ENCODE measurements at regions not wholly inside any gene's neighbourhood (a gene's known extent, or its start where the extent isn't known, plus 50 kb on each side); places are given as distances from the start of the nearest gene placed in this dataset.

DNA sequence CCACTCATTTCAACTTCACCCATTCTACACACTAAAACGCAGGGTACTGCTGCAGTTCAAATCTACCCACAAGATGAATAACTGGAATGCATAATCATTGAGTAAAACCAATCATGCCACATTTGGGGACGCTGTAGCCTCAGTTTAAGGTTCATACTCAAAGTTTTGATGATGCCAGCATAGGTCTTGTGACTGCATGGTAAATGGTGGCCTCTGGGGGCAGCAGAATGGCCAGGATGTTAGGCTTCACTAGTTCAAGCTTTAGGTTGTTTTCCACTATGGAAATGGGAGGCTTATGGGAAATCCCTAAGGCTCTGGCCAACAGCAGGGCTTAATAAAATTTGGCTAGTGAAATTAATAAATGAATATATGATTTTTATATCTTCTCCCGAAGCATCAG lies 104.3 kb upstream of the TSC22D2 start:
- H3K36me3 Mint-ChIP-seq, result no peaks in the 10 kb centered on the region
- H3K4me3 Mint-ChIP-seq, result no peak overlapping the region
- ATAC-seq (replicated peaks) (peak; percentile 44 to 66), DNase-seq (no peak)
- peaks cover 0 to 2% of the 10 kb centered on the region in 2 donors for H3K4me1 Mint-ChIP-seq
- H3K27me3 Mint-ChIP-seq, result peaks cover 16 to 22% of the 10 kb centered on the region in 2 donors
- no peaks in the 10 kb centered on the region for H3K9me3 Mint-ChIP-seq
- H3K27ac Mint-ChIP-seq, result no peak overlapping the region

GRCh38 chr3:150302246-150302645 lies 105.9 kb upstream of the TSC22D2 start:
- Mint-ChIP-seq H3K36me3 (no peaks in the 10 kb centered on the region), H3K27me3 (peaks cover 9 to 16% of the 10 kb centered on the region in 2 donors), H3K4me1 (peaks cover 0 to 2% of the 10 kb centered on the region in 2 donors), H3K9me3 (no peaks in the 10 kb centered on the region), H3K27ac (no peak overlapping the region), H3K4me3 (no peak overlapping the region)
- ATAC-seq (replicated peaks) (no peak), DNase-seq (no peak)

GRCh38 chr3:150300852-150301517 lies 107.1 kb upstream of the TSC22D2 start:
- H3K36me3 Mint-ChIP-seq, result no peaks in the 10 kb centered on the region
- peaks cover 9 to 16% of the 10 kb centered on the region in 2 donors for H3K27me3 Mint-ChIP-seq
- H3K4me1 Mint-ChIP-seq, result peaks cover 0 to 2% of the 10 kb centered on the region in 2 donors
- DNase-seq, result no peak
- ATAC-seq (replicated peaks), result no peak
- no peak overlapping the region for H3K27ac Mint-ChIP-seq
- H3K4me3 Mint-ChIP-seq, result no peak overlapping the region
- no peaks in the 10 kb centered on the region for H3K9me3 Mint-ChIP-seq

DNA sequence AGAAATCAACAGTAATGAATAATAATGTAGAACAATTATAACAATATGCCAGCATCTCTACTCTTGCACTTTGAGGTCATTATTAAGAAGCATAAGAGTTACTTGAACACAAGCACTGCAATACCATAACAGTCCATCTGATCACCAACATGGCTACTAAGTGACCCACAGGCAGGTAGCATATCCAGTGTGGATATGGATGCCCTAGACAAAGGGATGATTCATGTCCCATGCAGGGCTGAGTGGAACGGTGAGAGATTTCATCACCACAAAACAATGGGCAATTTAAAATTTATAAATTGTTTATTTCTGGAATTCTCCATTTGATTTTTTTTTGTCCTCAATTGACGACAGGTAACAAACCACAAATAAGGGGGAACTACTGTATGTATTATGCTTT lies 107.7 kb upstream of the TSC22D2 start:
- Mint-ChIP-seq H3K27ac (no peak overlapping the region), H3K4me3 (no peak overlapping the region), H3K27me3 (peaks cover 9 to 16% of the 10 kb centered on the region in 2 donors), H3K4me1 (peaks cover 0 to 2% of the 10 kb centered on the region in 2 donors), H3K36me3 (no peaks in the 10 kb centered on the region), H3K9me3 (no peaks in the 10 kb centered on the region)
- ATAC-seq (replicated peaks) (no peak), DNase-seq (no peak)

DNA sequence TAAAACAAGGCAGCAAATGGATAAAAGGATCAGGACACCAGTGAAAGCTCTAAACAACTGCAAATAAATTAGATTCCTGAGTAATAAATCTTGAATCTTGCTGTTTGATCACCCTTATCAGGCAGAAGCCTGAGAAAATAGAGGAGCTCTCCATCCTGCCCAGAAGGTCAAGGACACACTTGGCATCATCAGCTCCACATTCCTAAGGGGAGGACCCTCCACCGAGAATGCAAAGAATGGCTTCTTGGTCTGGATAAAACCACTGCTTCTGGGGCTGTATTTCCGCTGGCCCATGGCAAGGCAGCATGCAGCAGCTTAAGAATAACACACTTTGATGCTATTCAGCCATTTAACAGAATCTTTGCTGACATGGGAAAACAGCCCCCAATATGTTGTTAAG lies 108.9 kb upstream of the TSC22D2 start:
- Mint-ChIP-seq H3K4me1 (peaks cover 0 to 2% of the 10 kb centered on the region in 2 donors), H3K36me3 (no peaks in the 10 kb centered on the region), H3K9me3 (no peaks in the 10 kb centered on the region), H3K27ac (no peak overlapping the region), H3K27me3 (peaks cover 9 to 16% of the 10 kb centered on the region in 2 donors), H3K4me3 (no peak overlapping the region)
- ATAC-seq (replicated peaks) (no peak), DNase-seq (no peak)

- Mint-ChIP-seq H3K27ac (no peak overlapping the region), H3K4me1 (no peaks in the 10 kb centered on the region), H3K9me3 (no peaks in the 10 kb centered on the region), H3K27me3 (peaks cover 9 to 12% of the 10 kb centered on the region in 2 donors), H3K36me3 (no peaks in the 10 kb centered on the region), H3K4me3 (no peak overlapping the region)
- no peak for DNase-seq
- ATAC-seq (replicated peaks), result no peak
Observed at GRCh38 chr3:150296966-150297365, 111.1 kb upstream of the TSC22D2 start.

GRCh38 chr3:150296123-150296735 lies 111.9 kb upstream of the TSC22D2 start:
- peaks cover 11 to 15% of the 10 kb centered on the region in 2 donors for H3K27me3 Mint-ChIP-seq
- peaks cover 0 to 2% of the 10 kb centered on the region in 2 donors for H3K9me3 Mint-ChIP-seq
- ATAC-seq (replicated peaks) (no peak), DNase-seq (no peak)
- no peaks in the 10 kb centered on the region for H3K4me1 Mint-ChIP-seq
- no peak overlapping the region for H3K27ac Mint-ChIP-seq
- H3K36me3 Mint-ChIP-seq, result no peaks in the 10 kb centered on the region
- no peak overlapping the region for H3K4me3 Mint-ChIP-seq

GRCh38 chr3:150293401-150294001 lies 114.6 kb upstream of the TSC22D2 start:
- H3K27ac Mint-ChIP-seq, result no peak overlapping the region
- DNase-seq (no peak), ATAC-seq (replicated peaks) (no peak)
- no peaks in the 10 kb centered on the region for H3K36me3 Mint-ChIP-seq
- H3K9me3 Mint-ChIP-seq, result peaks cover 0 to 2% of the 10 kb centered on the region in 2 donors
- H3K4me1 Mint-ChIP-seq, result no peaks in the 10 kb centered on the region
- peaks cover 6 to 17% of the 10 kb centered on the region in 2 donors for H3K27me3 Mint-ChIP-seq
- no peak overlapping the region for H3K4me3 Mint-ChIP-seq

GRCh38 chr3:150292891-150293290 lies 115.2 kb upstream of the TSC22D2 start:
- Mint-ChIP-seq H3K9me3 (peaks cover 0 to 2% of the 10 kb centered on the region in 2 donors), H3K27ac (no peak overlapping the region), H3K4me1 (no peaks in the 10 kb centered on the region), H3K36me3 (no peaks in the 10 kb centered on the region), H3K27me3 (peaks cover 6 to 21% of the 10 kb centered on the region in 2 donors), H3K4me3 (no peak overlapping the region)
- ATAC-seq (replicated peaks) (no peak), DNase-seq (no peak)

DNA sequence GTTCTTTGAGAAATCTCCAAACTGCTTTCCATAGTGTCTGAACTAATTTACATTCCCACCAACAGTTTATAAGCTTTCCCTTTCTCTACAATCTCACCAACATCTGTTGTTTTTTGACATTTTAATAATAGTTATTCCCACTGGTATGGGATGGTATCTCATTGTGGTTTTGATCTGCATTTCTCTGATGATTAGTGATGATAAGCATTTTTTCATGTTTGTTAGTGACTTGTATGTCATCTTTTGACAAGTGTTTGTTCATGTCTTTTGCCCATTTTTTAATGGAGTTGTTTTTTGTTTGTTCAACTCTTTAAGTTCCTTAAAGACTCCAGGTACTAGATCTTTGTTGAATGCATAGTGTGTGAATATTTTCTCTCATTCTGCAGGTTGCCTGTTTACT lies 116.6 kb upstream of the TSC22D2 start:
- Mint-ChIP-seq H3K4me1 (peaks cover 0 to under 1% of the 10 kb centered on the region in 2 donors), H3K36me3 (no peaks in the 10 kb centered on the region), H3K4me3 (no peak overlapping the region), H3K27ac (no peak overlapping the region), H3K9me3 (peaks cover 0 to 2% of the 10 kb centered on the region in 2 donors), H3K27me3 (peaks cover 6 to 21% of the 10 kb centered on the region in 2 donors)
- DNase-seq (no peak), ATAC-seq (replicated peaks) (no peak)

DNA sequence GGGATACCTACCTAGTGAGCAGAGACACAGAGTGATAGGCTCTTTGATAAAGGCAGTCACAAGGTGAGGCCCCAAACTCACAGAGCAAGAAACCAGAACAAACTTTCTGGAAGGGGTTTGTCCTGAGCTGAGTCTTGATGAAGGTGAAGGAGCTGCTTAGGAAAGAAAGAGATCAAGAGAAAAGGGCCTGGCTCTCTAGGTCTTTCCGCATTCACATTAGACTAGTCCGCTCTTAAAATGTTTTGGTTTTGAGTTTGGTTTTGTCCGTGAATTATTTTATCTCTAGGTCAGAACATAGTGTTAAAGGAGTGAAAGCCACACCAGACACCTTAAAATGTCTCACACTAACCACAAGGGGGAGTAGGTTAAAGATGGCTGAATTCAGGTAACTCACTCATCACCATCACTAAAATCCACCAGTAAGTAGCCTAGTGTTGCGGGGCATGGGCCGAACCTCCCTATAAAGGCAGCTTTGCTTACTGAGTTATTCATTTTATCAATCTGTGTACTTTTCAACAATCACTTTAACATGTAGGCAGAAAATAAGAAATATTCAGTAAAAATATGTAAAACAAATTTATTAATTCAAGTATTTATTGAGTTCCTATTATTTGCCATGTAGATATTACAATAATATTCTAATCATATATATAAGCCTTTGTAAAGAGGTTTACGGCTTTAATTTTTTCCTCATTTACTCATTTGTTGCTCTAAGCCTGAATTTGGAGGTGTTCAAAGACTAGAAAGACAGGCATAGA lies 121.5 kb upstream of the TSC22D2 start:
- peak; percentile 91 to 95 for ATAC-seq (replicated peaks)

GRCh38 chr3:150285601-150286000 lies 122.5 kb upstream of the TSC22D2 start:
- DNase-seq (no peak), ATAC-seq (replicated peaks) (no peak)
- Mint-ChIP-seq H3K4me1 (peaks cover 0 to 7% of the 10 kb centered on the region in 2 donors), H3K27me3 (peaks cover 20 to 27% of the 10 kb centered on the region in 2 donors), H3K27ac (no peak overlapping the region), H3K9me3 (no peaks in the 10 kb centered on the region), H3K36me3 (no peaks in the 10 kb centered on the region), H3K4me3 (no peak overlapping the region)

More for the DNA sequence above, 121.5 kb upstream of the TSC22D2 start:
- DNase-seq, result peak; percentile 1
- Mint-ChIP-seq H3K4me1 (peaks cover 0 to 7% of the 10 kb centered on the region in 2 donors), H3K4me3 (no peak overlapping the region), H3K27ac (no peak overlapping the region), H3K9me3 (peaks cover 0 to under 1% of the 10 kb centered on the region in 2 donors), H3K36me3 (no peaks in the 10 kb centered on the region), H3K27me3 (peaks cover 19 to 29% of the 10 kb centered on the region in 2 donors)

DNA sequence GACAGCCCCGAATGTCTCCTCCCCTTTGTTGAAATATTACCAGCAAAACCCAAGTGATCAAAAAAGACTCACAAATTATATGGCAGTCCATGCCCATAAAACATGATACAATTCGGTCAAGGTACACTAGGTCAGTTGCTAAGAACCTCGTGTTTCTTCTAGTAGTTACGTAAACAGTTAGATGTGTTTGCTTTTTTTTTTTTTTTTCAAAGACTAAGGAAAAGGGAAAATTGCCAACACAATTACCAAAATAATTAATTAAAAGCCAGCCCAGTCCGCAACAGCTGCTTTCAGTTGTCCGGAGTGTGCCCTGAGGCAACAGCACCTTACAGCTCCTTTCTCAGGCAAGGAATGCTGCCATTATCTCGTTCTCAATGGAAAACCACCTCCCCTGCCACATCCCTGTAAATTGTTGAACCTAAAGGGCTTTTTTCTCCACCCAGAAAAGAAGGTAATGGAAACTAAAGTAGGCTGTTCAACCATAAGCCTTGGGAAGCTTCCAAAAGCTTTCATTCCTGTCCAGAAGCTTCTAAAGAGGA lies 129.2 kb upstream of the TSC22D2 start:
- Mint-ChIP-seq H3K27me3 (peaks cover 18 to 20% of the 10 kb centered on the region in 2 donors), H3K27ac (no peak overlapping the region), H3K36me3 (no peaks in the 10 kb centered on the region), H3K4me1 (no peaks in the 10 kb centered on the region), H3K4me3 (no peak overlapping the region), H3K9me3 (no peaks in the 10 kb centered on the region)
- DNase-seq (no peak), ATAC-seq (replicated peaks) (no peak)

GRCh38 chr3:150278195-150278594 lies 129.9 kb upstream of the TSC22D2 start:
- H3K27me3 Mint-ChIP-seq, result peaks cover 12 to 19% of the 10 kb centered on the region in 2 donors
- DNase-seq (no peak), ATAC-seq (replicated peaks) (no peak)
- no peak overlapping the region for H3K4me3 Mint-ChIP-seq
- no peaks in the 10 kb centered on the region for H3K9me3 Mint-ChIP-seq
- no peak overlapping the region for H3K27ac Mint-ChIP-seq
- H3K36me3 Mint-ChIP-seq, result no peaks in the 10 kb centered on the region
- H3K4me1 Mint-ChIP-seq, result no peaks in the 10 kb centered on the region

Measured in stimulated activated naive B cell treated with anti-CD40 and anti-IgM and Interleukin-4, amounts not matched to agents 10 μg/mL and 1 μg/mL and 100 μg/mL, for 72 hours (primary cell).